ENCODE measurements at regions not wholly inside any gene's neighbourhood (a gene's known extent, or its start where the extent isn't known, plus 50 kb on each side); places are given as distances from the start of the nearest gene placed in this dataset.

GRCh38 chr5:86526811-86527348 is 90.9 kb upstream of the COX7C start:
- no peak overlapping the region for H3K4ac ChIP-seq (ENCODE audit: low read depth, low read length)
- no peak overlapping the region for H3K4me2 ChIP-seq (ENCODE audit: low read length)
- H3K79me1 ChIP-seq (ENCODE audit: low read length) = no peaks in the 10 kb centered on the region
- no peaks in the 10 kb centered on the region for H3K4me1 ChIP-seq (ENCODE audit: control insufficient read depth, low read depth, low read length)
- no peak overlapping the region for H2BK120ac ChIP-seq (ENCODE audit: low read depth, low read length)
- H3K36me3 ChIP-seq (ENCODE audit: control insufficient read depth, insufficient read depth, low read length) = no peaks in the 10 kb centered on the region
- H4K5ac ChIP-seq (ENCODE audit: low read length) = no peak overlapping the region
- H2BK15ac ChIP-seq (replicated peaks; ENCODE audit: low read depth) = no peak overlapping the region
- no peak overlapping the region for H2BK5ac ChIP-seq (ENCODE audit: low read length)
- no peaks in the 10 kb centered on the region for H3K27me3 ChIP-seq (ENCODE audit: insufficient read depth, low read length, poor library complexity)
- H3K4me3 ChIP-seq (ENCODE audit: low read length) = no peak overlapping the region
- DNase-seq = no peak
- H3K18ac ChIP-seq (ENCODE audit: low read length) = no peak overlapping the region
- no CpG with 5 or more reads among the region's 3 CpGs for WGBS (ENCODE audit: extremely low coverage, insufficient coverage, low lambda C conversion rate)
- no peak overlapping the region for H3K9ac ChIP-seq (ENCODE audit: low read length)
- H3K56ac ChIP-seq (ENCODE audit: low read length) = no peak overlapping the region
- no peaks in the 10 kb centered on the region for H3K79me2 ChIP-seq (ENCODE audit: control insufficient read depth, insufficient read depth, low read length)
- no peak overlapping the region for H3K23ac ChIP-seq (ENCODE audit: low read length)
- no peak overlapping the region for H4K8ac ChIP-seq (ENCODE audit: low read depth, low read length)
- H2AK5ac ChIP-seq (ENCODE audit: low read length) = no peak overlapping the region
- no peak overlapping the region for H3K27ac ChIP-seq (ENCODE audit: low read depth, low read length)

GRCh38 chr5:86532429-86532828 is 85.3 kb upstream of the COX7C start:
- no peak overlapping the region for H3K4ac ChIP-seq (ENCODE audit: low read depth, low read length)
- no peaks in the 10 kb centered on the region for H3K79me1 ChIP-seq (ENCODE audit: low read length)
- H3K23ac ChIP-seq (ENCODE audit: low read length) = no peak overlapping the region
- no CpG with 5 or more reads among the region's 2 CpGs for WGBS (ENCODE audit: extremely low coverage, insufficient coverage, low lambda C conversion rate)
- no peak for DNase-seq
- no peak overlapping the region for H3K56ac ChIP-seq (ENCODE audit: low read length)
- H3K79me2 ChIP-seq (ENCODE audit: control insufficient read depth, insufficient read depth, low read length) = no peaks in the 10 kb centered on the region
- H3K9ac ChIP-seq (ENCODE audit: low read length) = no peak overlapping the region
- H2BK120ac ChIP-seq (ENCODE audit: low read depth, low read length) = no peak overlapping the region
- no peaks in the 10 kb centered on the region for H3K36me3 ChIP-seq (ENCODE audit: control insufficient read depth, insufficient read depth, low read length)
- H2BK5ac ChIP-seq (ENCODE audit: low read length) = no peak overlapping the region
- no peak overlapping the region for H3K27ac ChIP-seq (ENCODE audit: low read depth, low read length)
- H2BK15ac ChIP-seq (replicated peaks; ENCODE audit: low read depth) = no peak overlapping the region
- no peak overlapping the region for H2AK5ac ChIP-seq (ENCODE audit: low read length)
- H3K4me1 ChIP-seq (ENCODE audit: control insufficient read depth, low read depth, low read length) = no peaks in the 10 kb centered on the region
- H3K27me3 ChIP-seq (ENCODE audit: insufficient read depth, low read length, poor library complexity) = no peaks in the 10 kb centered on the region
- no peak overlapping the region for H3K4me2 ChIP-seq (ENCODE audit: low read length)
- H4K5ac ChIP-seq (ENCODE audit: low read length) = no peak overlapping the region
- no peak overlapping the region for H4K8ac ChIP-seq (ENCODE audit: low read depth, low read length)
- H3K18ac ChIP-seq (ENCODE audit: low read length) = no peak overlapping the region
- H3K4me3 ChIP-seq (ENCODE audit: low read length) = no peak overlapping the region

GRCh38 chr5:86536396-86536795 is 81.3 kb upstream of the COX7C start:
- Histone ChIP-seq H2BK120ac (ENCODE audit: low read depth, low read length) (no peak overlapping the region), H3K27me3 (ENCODE audit: insufficient read depth, low read length, poor library complexity) (no peaks in the 10 kb centered on the region), H3K23ac (ENCODE audit: low read length) (no peak overlapping the region), H3K18ac (ENCODE audit: low read length) (no peak overlapping the region), H3K4me2 (ENCODE audit: low read length) (no peak overlapping the region), H3K27ac (ENCODE audit: low read depth, low read length) (no peak overlapping the region), H2BK15ac (replicated peaks; ENCODE audit: low read depth) (no peak overlapping the region), H3K36me3 (ENCODE audit: control insufficient read depth, insufficient read depth, low read length) (no peaks in the 10 kb centered on the region), H3K4me1 (ENCODE audit: control insufficient read depth, low read depth, low read length) (no peaks in the 10 kb centered on the region), H3K4me3 (ENCODE audit: low read length) (no peak overlapping the region), H2AK5ac (ENCODE audit: low read length) (no peak overlapping the region), H3K79me2 (ENCODE audit: control insufficient read depth, insufficient read depth, low read length) (no peaks in the 10 kb centered on the region), H3K9ac (ENCODE audit: low read length) (no peak overlapping the region), H4K8ac (ENCODE audit: low read depth, low read length) (no peak overlapping the region), H2BK5ac (ENCODE audit: low read length) (no peak overlapping the region), H3K4ac (ENCODE audit: low read depth, low read length) (no peak overlapping the region), H4K5ac (ENCODE audit: low read length) (no peak overlapping the region), H3K79me1 (ENCODE audit: low read length) (no peaks in the 10 kb centered on the region), H3K56ac (ENCODE audit: low read length) (no peak overlapping the region)
- no peak for DNase-seq
- WGBS (ENCODE audit: extremely low coverage, insufficient coverage, low lambda C conversion rate) = no CpG with 5 or more reads among the region's 3 CpGs

- Histone ChIP-seq H3K9ac (ENCODE audit: low read length) (no peak overlapping the region), H3K23ac (ENCODE audit: low read length) (no peak overlapping the region), H3K4me3 (ENCODE audit: low read length) (no peak overlapping the region), H2BK5ac (ENCODE audit: low read length) (no peak overlapping the region), H2BK120ac (ENCODE audit: low read depth, low read length) (no peak overlapping the region), H3K56ac (ENCODE audit: low read length) (no peak overlapping the region), H3K27ac (ENCODE audit: low read depth, low read length) (no peak overlapping the region), H3K4me1 (ENCODE audit: control insufficient read depth, low read depth, low read length) (no peaks in the 10 kb centered on the region), H3K79me1 (ENCODE audit: low read length) (no peaks in the 10 kb centered on the region), H4K5ac (ENCODE audit: low read length) (no peak overlapping the region), H3K4ac (ENCODE audit: low read depth, low read length) (no peak overlapping the region), H4K8ac (ENCODE audit: low read depth, low read length) (no peak overlapping the region), H3K79me2 (ENCODE audit: control insufficient read depth, insufficient read depth, low read length) (no peaks in the 10 kb centered on the region), H3K4me2 (ENCODE audit: low read length) (no peak overlapping the region), H3K27me3 (ENCODE audit: insufficient read depth, low read length, poor library complexity) (no peaks in the 10 kb centered on the region), H3K36me3 (ENCODE audit: control insufficient read depth, insufficient read depth, low read length) (no peaks in the 10 kb centered on the region), H2BK15ac (replicated peaks; ENCODE audit: low read depth) (no peak overlapping the region), H2AK5ac (ENCODE audit: low read length) (no peak overlapping the region), H3K18ac (ENCODE audit: low read length) (no peak overlapping the region)
- no CpG with 5 or more reads among the region's 3 CpGs for WGBS (ENCODE audit: extremely low coverage, insufficient coverage, low lambda C conversion rate)
- DNase-seq = no peak
These were observed 75.2 kb upstream of the COX7C start for GRCh38 chr5:86542532-86542931.

GRCh38 chr5:86546044-86546443 is 71.7 kb upstream of the COX7C start:
- Histone ChIP-seq H3K27me3 (ENCODE audit: insufficient read depth, low read length, poor library complexity) (no peaks in the 10 kb centered on the region), H3K4ac (ENCODE audit: low read depth, low read length) (no peak overlapping the region), H2BK15ac (replicated peaks; ENCODE audit: low read depth) (no peak overlapping the region), H3K4me3 (ENCODE audit: low read length) (no peak overlapping the region), H3K36me3 (ENCODE audit: control insufficient read depth, insufficient read depth, low read length) (no peaks in the 10 kb centered on the region), H3K56ac (ENCODE audit: low read length) (no peak overlapping the region), H3K79me1 (ENCODE audit: low read length) (no peaks in the 10 kb centered on the region), H2AK5ac (ENCODE audit: low read length) (no peak overlapping the region), H3K18ac (ENCODE audit: low read length) (no peak overlapping the region), H3K27ac (ENCODE audit: low read depth, low read length) (no peak overlapping the region), H4K5ac (ENCODE audit: low read length) (no peak overlapping the region), H3K79me2 (ENCODE audit: control insufficient read depth, insufficient read depth, low read length) (no peaks in the 10 kb centered on the region), H3K4me2 (ENCODE audit: low read length) (no peak overlapping the region), H4K8ac (ENCODE audit: low read depth, low read length) (no peak overlapping the region), H2BK120ac (ENCODE audit: low read depth, low read length) (no peak overlapping the region), H3K9ac (ENCODE audit: low read length) (no peak overlapping the region), H3K23ac (ENCODE audit: low read length) (no peak overlapping the region), H3K4me1 (ENCODE audit: control insufficient read depth, low read depth, low read length) (no peaks in the 10 kb centered on the region), H2BK5ac (ENCODE audit: low read length) (no peak overlapping the region)
- no peak for DNase-seq
- no CpG with 5 or more reads among the region's 2 CpGs for WGBS (ENCODE audit: extremely low coverage, insufficient coverage, low lambda C conversion rate)

GRCh38 chr5:86546582-86546981 is 71.2 kb upstream of the COX7C start:
- no peak for DNase-seq

More at GRCh38 chr5:86546582-86546981, 71.2 kb upstream of the COX7C start:
- no peak overlapping the region for H4K5ac ChIP-seq (ENCODE audit: low read length)
- H3K79me1 ChIP-seq (ENCODE audit: low read length) = no peaks in the 10 kb centered on the region
- H2BK5ac ChIP-seq (ENCODE audit: low read length) = no peak overlapping the region
- H3K79me2 ChIP-seq (ENCODE audit: control insufficient read depth, insufficient read depth, low read length) = no peaks in the 10 kb centered on the region
- no peaks in the 10 kb centered on the region for H3K36me3 ChIP-seq (ENCODE audit: control insufficient read depth, insufficient read depth, low read length)
- H2BK120ac ChIP-seq (ENCODE audit: low read depth, low read length) = no peak overlapping the region
- no peak overlapping the region for H3K4ac ChIP-seq (ENCODE audit: low read depth, low read length)
- no peak overlapping the region for H3K18ac ChIP-seq (ENCODE audit: low read length)
- H3K27ac ChIP-seq (ENCODE audit: low read depth, low read length) = no peak overlapping the region
- H3K23ac ChIP-seq (ENCODE audit: low read length) = no peak overlapping the region
- H3K56ac ChIP-seq (ENCODE audit: low read length) = no peak overlapping the region
- H3K4me1 ChIP-seq (ENCODE audit: control insufficient read depth, low read depth, low read length) = no peaks in the 10 kb centered on the region
- H2BK15ac ChIP-seq (replicated peaks; ENCODE audit: low read depth) = no peak overlapping the region
- no CpG with 5 or more reads among the region's 4 CpGs for WGBS (ENCODE audit: extremely low coverage, insufficient coverage, low lambda C conversion rate)
- no peak overlapping the region for H2AK5ac ChIP-seq (ENCODE audit: low read length)
- no peak overlapping the region for H3K9ac ChIP-seq (ENCODE audit: low read length)
- H3K4me3 ChIP-seq (ENCODE audit: low read length) = no peak overlapping the region
- no peak overlapping the region for H3K4me2 ChIP-seq (ENCODE audit: low read length)
- H3K27me3 ChIP-seq (ENCODE audit: insufficient read depth, low read length, poor library complexity) = no peaks in the 10 kb centered on the region
- H4K8ac ChIP-seq (ENCODE audit: low read depth, low read length) = no peak overlapping the region
